ENCODE measurements at regions not wholly inside any gene's neighbourhood (a gene's known extent, or its start where the extent isn't known, plus 50 kb on each side); places are given as distances from the start of the nearest gene placed in this dataset.
"Not testable (repeated sequence)": the region's sequence is repeated elsewhere in the genome, so short reads cannot be mapped to it uniquely, and the experiment has no call there.

DNA sequence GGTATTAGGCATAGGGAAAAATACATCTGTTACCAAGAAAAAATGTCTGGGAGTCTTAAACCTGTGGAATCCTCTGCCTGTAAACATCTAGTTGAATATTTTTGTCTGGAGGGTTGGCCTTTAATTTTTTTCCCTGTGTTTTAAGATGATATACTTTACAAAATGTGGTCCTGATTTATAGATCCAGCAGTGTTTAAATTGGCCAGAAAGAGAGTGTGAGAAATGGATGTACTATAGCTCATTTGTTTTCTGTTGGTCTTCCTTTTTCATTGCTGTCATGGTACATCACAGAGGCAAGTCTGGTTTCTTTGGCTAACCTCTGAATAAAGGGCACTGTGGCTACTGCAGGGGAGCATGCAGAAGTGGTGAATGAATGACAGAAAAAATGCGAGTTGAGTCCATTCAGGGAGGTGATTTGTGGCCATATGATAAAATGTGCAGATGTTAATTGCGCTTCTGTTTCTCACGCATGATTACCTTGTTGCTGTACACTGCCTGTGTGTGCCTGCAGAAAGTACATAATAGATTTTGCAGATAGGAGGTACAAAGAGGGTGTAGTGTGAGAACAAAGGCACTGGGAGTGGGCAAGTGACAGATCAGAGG, 150.0 kb downstream of the NFKBIZ start:
- no peak for DNase-seq

GRCh38 chr3:102000620-102001209, 151.4 kb downstream of the NFKBIZ start:
- DNase-seq: no peak

GRCh38 chr3:102002056-102002455, 152.7 kb downstream of the NFKBIZ start:
- no peak for DNase-seq

- no peak for DNase-seq
These were observed 155.2 kb downstream of the NFKBIZ start for GRCh38 chr3:102004561-102004960.

DNA sequence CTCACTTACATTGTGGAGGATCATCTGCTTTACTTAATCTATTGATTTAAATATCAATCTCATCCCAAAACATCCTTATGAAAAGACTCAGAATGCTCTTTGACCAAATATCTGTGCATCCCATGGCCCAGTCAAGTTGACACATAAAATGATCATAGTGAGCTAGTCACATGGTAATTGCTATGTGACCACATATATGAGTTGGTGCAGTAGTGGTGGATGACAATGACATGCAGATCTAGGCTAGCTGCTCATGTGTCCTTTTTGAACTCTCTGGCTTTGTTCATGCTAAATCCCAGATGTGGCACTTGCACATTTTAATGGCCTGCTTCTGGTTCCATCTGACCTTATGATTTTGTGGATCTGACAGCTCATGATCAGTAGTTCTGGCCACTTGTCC, 156.2 kb downstream of the NFKBIZ start:
- DNase-seq: no peak

GRCh38 chr3:102006812-102007485, 157.6 kb downstream of the NFKBIZ start:
- peak; percentile 34 for DNase-seq

- DNase-seq: not testable (repeated sequence)
These were observed 159.1 kb downstream of the NFKBIZ start for GRCh38 chr3:102008436-102008835.

- no peak for DNase-seq
These were observed 167.1 kb downstream of the NFKBIZ start for GRCh38 chr3:102016417-102016816.

GRCh38 chr3:102017784-102018183, 168.5 kb downstream of the NFKBIZ start:
- no peak for DNase-seq

DNA sequence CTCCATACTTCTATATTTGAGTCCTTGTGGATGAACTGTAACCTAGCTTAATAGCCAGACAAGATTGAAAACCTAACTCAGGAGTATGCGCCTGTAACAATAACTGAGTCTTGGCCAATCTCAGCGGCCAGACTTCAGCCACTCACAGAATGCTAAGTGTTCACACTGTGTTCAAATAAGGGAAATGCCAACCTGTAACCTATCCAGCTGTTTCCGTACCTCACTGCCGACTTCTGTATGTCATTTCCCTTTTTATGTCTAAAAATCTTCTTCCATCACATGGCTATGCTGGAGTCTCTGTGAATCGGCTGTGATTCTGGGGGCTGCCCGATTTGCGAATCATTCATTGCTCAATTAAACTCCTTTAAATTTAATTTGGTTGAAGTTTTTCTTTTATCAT, 169.2 kb downstream of the NFKBIZ start:
- DNase-seq: no peak

DNA sequence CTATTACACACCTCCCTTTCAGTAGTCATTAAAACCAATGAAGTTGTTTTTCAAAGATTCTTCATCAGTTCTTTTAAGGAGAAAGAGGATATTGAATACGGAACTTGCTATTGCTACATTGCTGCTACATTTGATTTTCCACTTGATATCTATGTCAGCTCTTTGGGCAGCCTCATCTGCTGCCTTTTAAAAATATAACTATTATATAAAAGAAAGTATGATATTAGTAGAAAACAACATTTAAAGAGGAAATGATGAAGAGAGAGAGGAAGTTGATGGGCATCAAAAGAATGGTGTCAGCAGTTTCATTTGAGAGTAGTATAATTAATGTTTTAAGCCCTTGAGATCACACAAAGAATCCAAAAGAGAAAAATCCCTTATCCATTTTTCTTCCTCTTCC, 171.4 kb downstream of the NFKBIZ start:
- no peak for DNase-seq

- DNase-seq: no peak
These were observed 175.1 kb downstream of the NFKBIZ start for GRCh38 chr3:102024270-102024904.

- DNase-seq: no peak
These were observed 176.4 kb downstream of the NFKBIZ start for GRCh38 chr3:102025606-102026270.

GRCh38 chr3:102026656-102027055, 177.3 kb downstream of the NFKBIZ start:
- no peak for DNase-seq

DNA sequence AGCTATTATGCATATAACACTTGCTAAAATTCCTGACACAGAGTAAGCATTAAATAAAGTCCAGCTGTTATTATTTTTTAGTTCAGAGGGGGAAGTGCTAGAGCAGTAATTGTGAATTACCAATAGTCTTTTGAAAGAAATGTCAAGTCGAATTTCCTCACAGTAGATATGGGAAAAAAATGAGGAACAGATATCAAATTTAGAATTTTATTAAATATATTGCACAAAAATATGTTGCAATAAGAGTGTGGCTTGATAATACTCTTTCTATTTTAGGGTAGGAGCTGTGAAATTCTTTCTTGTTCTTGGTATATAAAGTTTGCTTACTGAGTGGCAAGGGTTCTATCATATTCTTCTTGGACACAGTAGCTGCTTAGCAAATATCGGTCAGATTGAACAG, 181.3 kb downstream of the NFKBIZ start:
- no peak for DNase-seq

DNA sequence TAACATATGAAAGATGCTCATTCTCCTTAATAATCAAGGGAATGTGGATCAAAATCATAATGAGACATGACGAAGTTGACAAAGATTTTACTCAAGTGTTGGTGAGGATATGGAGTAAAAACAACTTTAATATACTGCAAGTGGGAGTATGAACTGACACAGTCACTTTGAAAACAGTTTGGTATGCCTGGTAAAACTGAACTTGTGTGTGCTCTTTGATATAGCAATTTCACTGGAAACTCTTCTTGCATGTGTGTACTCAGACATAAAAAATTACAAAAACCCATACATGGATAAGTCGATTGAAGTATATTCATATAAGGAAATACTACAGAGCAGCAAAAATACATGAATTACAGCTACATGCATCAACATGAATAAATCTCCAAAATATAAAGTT, 182.5 kb downstream of the NFKBIZ start:
- no peak for DNase-seq

GRCh38 chr3:102032491-102033383, 183.4 kb downstream of the NFKBIZ start:
- no peak for DNase-seq

DNA sequence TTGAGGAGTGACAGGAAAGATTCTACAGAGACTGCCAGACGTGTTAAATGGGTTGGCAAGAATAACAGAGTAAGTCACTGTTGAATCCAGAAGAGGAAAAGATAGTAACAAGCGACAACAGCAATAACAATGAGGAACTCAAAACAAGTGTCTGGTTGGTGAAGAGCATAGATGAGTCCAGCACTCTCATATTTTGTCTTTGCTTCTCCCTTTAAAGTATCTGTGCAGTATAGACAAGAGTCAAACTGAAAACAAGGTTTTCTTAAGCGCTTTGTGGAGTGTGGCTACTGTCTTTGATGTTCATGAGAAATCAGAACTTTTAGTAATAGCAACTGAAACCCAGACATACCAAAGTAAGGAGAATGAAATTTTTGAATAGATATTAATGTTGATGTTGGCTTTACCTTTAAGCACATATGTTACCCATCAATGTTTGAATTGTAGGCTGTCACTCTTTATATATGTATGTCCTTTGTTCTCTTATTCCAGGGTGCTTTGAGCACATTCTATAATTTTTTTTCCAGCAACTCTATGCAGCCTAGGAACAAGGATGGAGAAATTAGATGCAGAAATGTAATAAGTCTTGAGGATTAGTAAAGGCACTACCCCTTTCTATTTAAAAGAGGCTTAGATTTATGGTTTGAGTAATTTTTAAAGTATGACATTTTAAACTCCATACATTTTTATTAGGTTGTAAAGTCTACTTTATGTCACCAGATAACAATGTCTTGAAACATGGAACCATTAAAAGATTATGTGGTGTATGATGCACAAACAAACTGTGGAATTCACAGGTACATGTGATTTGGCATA, 185.5 kb downstream of the NFKBIZ start:
- DNase-seq: no peak

DNA sequence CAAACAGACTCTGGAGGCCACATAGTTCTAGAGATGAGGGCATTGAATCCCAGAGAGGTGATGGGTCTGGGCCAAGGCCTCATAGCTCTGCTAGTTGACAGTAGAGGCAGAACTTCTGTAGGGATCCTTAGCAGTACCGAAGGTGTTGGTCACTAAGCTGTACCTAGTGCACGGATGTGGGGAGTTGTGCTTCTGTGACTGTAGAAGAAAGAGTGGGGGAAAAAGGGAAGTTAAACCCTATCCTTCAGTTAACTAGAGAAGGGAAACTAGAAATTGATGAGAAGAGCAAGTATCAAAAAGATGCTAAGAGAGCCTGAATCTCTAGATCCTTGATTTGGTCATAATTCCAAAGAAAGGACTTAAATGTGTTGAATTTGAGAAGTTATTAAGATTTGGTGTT, 186.7 kb downstream of the NFKBIZ start:
- DNase-seq: no peak

DNA sequence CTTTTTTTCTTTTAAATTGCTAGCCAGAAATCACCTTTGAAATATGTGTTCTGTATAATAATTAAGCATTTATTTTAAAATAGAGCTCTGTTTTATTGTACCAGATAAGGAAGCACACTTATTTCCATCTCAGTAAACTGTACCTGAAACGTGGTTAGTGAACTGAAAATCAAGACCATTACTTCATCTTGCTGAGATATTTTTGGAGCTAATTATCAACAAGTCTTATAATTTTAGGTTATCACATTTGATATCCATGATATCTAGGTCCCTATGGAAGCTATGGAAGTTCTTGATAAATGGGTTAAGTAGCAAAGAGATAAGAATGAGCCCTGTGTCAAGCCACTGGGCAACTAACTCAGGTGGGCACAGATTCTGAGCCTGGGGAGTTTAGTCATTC, 187.2 kb downstream of the NFKBIZ start:
- no peak for DNase-seq

GRCh38 chr3:102037209-102037608, 187.9 kb downstream of the NFKBIZ start:
- no peak for DNase-seq

GRCh38 chr3:102037791-102038190, 188.5 kb downstream of the NFKBIZ start:
- no peak for DNase-seq

Measured in DMS153 (cell line).